Peyer's patch (tissue), 4 donors: ENCODE measurements at regions not wholly inside any gene's neighbourhood (a gene's known extent, or its start where the extent isn't known, plus 50 kb on each side); places are given as distances from the start of the nearest gene placed in this dataset.

Experiments
- DNase-seq, 3 donors: peaks; one replicate each; pipeline ENCODE4 v3.0.0-alpha.2; 2017 to 2019
- H3K27ac ChIP-seq, 4 donors: fragments of 200-600 bp; sonication (generic); one replicate each; pipeline ENCODE4 v1.5.1; 2016 to 2019
- H3K27me3 ChIP-seq, 2 donors: fragments of 200-600 bp; sonication (generic); one replicate each; pipeline ENCODE4 v1.5.1; 2019
- H3K36me3 ChIP-seq, 3 donors: fragments of 200-600 bp; sonication (generic); one replicate each; pipeline ENCODE4 v1.5.1; 2016 to 2019
- H3K4me1 ChIP-seq, 4 donors: fragments of 200-600 bp; sonication (generic); one replicate each; pipeline ENCODE4 v1.5.1; 2016 to 2019
- H3K4me3 ChIP-seq, 4 donors: fragments of 200-600 bp; sonication (generic); 1 replicate in 3 of 4; 2 replicates in 1 of 4; pipeline ENCODE4 v1.5.1; 2016 to 2019; ENCODE audit warnings: mild to moderate bottlenecking in 1 of 4
- H3K9me3 ChIP-seq, 4 donors: fragments of 200-600 bp; sonication (generic); one replicate each; pipeline ENCODE4 v1.5.1; 2016 to 2019; ENCODE audit warnings: mild to moderate bottlenecking in 1 of 4
- CTCF ChIP-seq, 6 experiments: fragments of 450-650 bp in 4 of 6; fragments of 200-600 bp in 2 of 6; sonication (generic) in 1 of 6; IDR thresholded peaks; one replicate each; pipeline ENCODE4 v1.5.1; 2017 to 2019; ENCODE audit warnings: antibody characterized with exemption in 6 of 6, mild to moderate bottlenecking in 3 of 6, moderate library complexity in 1 of 6
- POLR2A ChIP-seq, 2 donors: fragments of 450-650 bp; IDR thresholded peaks; one replicate each; pipeline ENCODE4 v1.5.1; 2017; ENCODE audit warnings: antibody characterized with exemption in 2 of 2, mild to moderate bottlenecking in 2 of 2, moderate library complexity in 2 of 2

- Histone ChIP-seq H3K4me1 (no peaks in the 10 kb centered on the region), H3K36me3 (no peaks in the 10 kb centered on the region), H3K27me3 (no peaks in the 10 kb centered on the region), H3K27ac (no peak overlapping the region), H3K9me3 (no peaks in the 10 kb centered on the region), H3K4me3 (no peak overlapping the region)
- TF ChIP-seq POLR2A (IDR thresholded peaks at IDR 0.05): no peak
- TF ChIP-seq CTCF (IDR thresholded peaks at IDR 0.05): no peak
- no peak for DNase-seq
These were observed 97.6 kb upstream of the SLC25A36 start for GRCh38 chr3:140844072-140844471.

GRCh38 chr3:140845882-140846281 lies 95.8 kb upstream of the SLC25A36 start:
- Histone ChIP-seq H3K27me3 (no peaks in the 10 kb centered on the region), H3K9me3 (no peaks in the 10 kb centered on the region), H3K27ac (no peak overlapping the region), H3K4me3 (no peak overlapping the region), H3K4me1 (no peaks in the 10 kb centered on the region), H3K36me3 (no peaks in the 10 kb centered on the region)
- DNase-seq: no peak
- no peak for TF ChIP-seq POLR2A (IDR thresholded peaks at IDR 0.05)

- Histone ChIP-seq H3K27ac (no peak overlapping the region), H3K9me3 (no peaks in the 10 kb centered on the region), H3K4me1 (no peaks in the 10 kb centered on the region), H3K27me3 (no peaks in the 10 kb centered on the region), H3K36me3 (no peaks in the 10 kb centered on the region), H3K4me3 (no peak overlapping the region)
- TF ChIP-seq CTCF (IDR thresholded peaks at IDR 0.05): no peak
- TF ChIP-seq POLR2A (IDR thresholded peaks at IDR 0.05): no peak
- DNase-seq: no peak
These were observed 93.0 kb upstream of the SLC25A36 start for GRCh38 chr3:140848666-140849065.

GRCh38 chr3:140850210-140850955 lies 91.3 kb upstream of the SLC25A36 start:
- DNase-seq: no peak
- Histone ChIP-seq H3K27ac (no peak overlapping the region), H3K4me3 (no peak overlapping the region), H3K27me3 (no peaks in the 10 kb centered on the region), H3K9me3 (no peaks in the 10 kb centered on the region), H3K4me1 (no peaks in the 10 kb centered on the region), H3K36me3 (no peaks in the 10 kb centered on the region)
- TF ChIP-seq CTCF (IDR thresholded peaks at IDR 0.05): no peak
- TF ChIP-seq POLR2A (IDR thresholded peaks at IDR 0.05): no peak

- Histone ChIP-seq H3K4me1 (no peaks in the 10 kb centered on the region), H3K4me3 (no peak overlapping the region), H3K27ac (no peak overlapping the region), H3K27me3 (no peaks in the 10 kb centered on the region), H3K36me3 (no peaks in the 10 kb centered on the region), H3K9me3 (no peaks in the 10 kb centered on the region)
- TF ChIP-seq CTCF (IDR thresholded peaks at IDR 0.05) (no peak), POLR2A (IDR thresholded peaks at IDR 0.05) (no peak)
- DNase-seq: no peak
These were observed 86.7 kb upstream of the SLC25A36 start for GRCh38 chr3:140854961-140855360.

- H3K4me3 ChIP-seq: no peak overlapping the region
- no peak overlapping the region for H3K27ac ChIP-seq
- no peak for DNase-seq
- no peaks in the 10 kb centered on the region for H3K9me3 ChIP-seq
- no peaks in the 10 kb centered on the region for H3K27me3 ChIP-seq
- TF ChIP-seq CTCF (IDR thresholded peaks at IDR 0.05) (no peak), POLR2A (IDR thresholded peaks at IDR 0.05) (no peak)
- H3K4me1 ChIP-seq: no peaks in the 10 kb centered on the region
- no peaks in the 10 kb centered on the region for H3K36me3 ChIP-seq
These were observed 84.7 kb upstream of the SLC25A36 start for GRCh38 chr3:140856905-140857304.
